ENCODE measurements at regions not wholly inside any gene's neighbourhood (a gene's known extent, or its start where the extent isn't known, plus 50 kb on each side); places are given as distances from the start of the nearest gene placed in this dataset.
"Not testable (repeated sequence)": the region's sequence is repeated elsewhere in the genome, so short reads cannot be mapped to it uniquely, and the experiment has no call there.

DNA sequence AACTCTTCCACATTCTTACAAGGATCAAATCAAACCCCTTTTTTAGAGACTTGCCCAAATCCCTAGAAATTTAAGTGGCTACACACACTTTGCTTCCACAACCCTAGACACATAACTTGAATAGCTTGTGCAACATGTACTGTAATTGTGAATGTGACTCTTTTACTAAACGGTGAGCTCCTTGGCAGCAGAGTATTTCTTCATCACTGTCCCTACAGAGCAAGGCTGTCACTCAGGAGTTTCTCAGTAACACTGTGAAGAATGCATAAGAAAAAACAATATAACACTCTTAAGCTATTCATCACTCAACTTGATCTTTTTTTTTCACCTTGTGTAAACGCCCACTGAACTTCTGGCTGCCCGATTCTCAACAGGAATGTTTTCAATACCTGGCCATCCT, 53.8 kb upstream of the ADAMTS18 start:
- Mint-ChIP-seq H3K4me1 (no peaks in the 10 kb centered on the region), H3K27ac (no peak overlapping the region), H3K9me3 (peaks cover 2% of the 10 kb centered on the region), H3K27me3 (no peaks in the 10 kb centered on the region), H3K36me3 (no peaks in the 10 kb centered on the region), H3K4me3 (no peak overlapping the region)
- no peak for DNase-seq
- CTCF ChIA-PET, result no interaction called here

DNA sequence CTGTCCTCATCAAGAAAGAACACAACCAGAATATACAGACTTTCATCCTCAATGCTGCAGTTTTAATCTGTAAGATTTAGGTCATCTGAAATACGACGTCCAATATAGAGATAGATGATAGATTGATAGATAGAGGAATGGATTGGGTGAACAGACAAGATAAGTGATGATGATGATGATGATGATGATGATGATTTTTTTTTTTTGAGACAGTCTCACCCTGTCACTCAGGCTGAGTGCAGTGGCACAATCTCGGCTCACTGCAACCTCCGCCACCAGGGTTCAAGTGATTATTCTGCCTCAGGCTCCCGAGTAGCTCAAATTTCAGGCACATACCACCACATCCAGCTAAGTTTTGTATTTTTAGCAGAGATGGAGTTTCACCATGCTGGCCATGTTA, 56.3 kb upstream of the ADAMTS18 start:
- Mint-ChIP-seq H3K4me3 (no peak overlapping the region), H3K27me3 (no peaks in the 10 kb centered on the region), H3K36me3 (no peaks in the 10 kb centered on the region), H3K27ac (no peak overlapping the region), H3K4me1 (no peaks in the 10 kb centered on the region), H3K9me3 (peaks cover 2% of the 10 kb centered on the region)
- DNase-seq, result no peak
- CTCF ChIA-PET, result no interaction called here

DNA sequence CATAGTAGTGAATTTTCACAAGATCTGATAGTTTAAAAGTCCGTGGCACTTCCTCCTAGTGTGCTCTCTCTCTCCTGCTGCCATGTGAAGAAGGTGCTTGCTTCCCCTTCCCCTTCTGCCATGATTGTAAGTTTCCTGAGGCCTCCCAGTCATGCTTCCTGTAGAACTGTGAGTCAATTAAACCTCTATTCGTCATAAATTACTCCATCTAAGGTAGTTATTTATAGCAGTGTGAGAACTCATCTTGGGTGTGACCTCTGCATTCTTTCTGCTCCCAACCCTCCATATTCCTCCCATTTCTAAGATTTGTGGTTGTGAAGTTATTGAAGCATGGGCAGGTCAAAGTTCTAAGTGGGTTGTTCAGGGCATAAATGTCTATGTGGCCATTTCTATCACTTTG, 62.1 kb upstream of the ADAMTS18 start:
- H3K4me1 Mint-ChIP-seq, result no peaks in the 10 kb centered on the region

DNA sequence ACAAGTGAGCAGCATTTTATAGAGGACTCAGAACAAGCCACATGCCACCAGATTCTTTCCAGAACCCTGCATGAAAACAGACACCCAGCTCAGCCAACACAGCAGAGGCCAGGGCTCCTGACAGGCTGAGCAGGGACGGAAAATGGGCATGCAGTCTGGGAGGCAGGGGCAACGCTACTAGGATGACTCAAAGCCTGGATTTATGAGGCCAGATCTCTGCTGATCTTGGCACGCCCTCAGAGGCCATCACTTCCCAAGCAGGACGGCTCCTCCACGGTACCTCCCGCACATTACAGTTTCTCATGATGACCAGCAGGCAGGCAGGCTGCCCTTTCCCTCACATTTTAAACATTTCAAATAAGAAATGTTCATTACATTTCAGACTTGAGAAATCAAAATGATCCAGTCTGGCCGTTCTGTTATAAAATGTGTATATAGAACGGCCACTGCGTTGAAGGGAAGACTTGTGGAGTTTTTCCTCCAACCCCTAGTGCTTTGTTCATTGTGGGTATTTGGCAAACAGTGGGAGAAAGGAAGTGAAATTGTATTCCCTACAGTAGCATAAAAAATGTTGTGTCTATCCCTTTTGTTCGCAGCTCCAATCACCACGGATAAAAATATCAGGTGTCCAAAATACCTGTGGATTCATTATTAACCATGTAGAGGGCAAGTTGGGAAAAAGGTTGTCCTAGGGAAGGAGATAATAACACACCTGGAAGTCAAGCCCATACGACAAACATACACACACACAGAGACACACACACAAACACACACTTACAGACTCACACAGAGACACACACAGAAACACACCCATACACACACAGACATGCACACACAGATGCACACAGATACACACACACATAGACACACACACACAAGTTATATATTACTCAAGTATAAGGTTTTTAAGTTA, 64.8 kb upstream of the ADAMTS18 start:
- DNase-seq, result no peak
- Mint-ChIP-seq H3K4me3 (no peak overlapping the region), H3K4me1 (no peaks in the 10 kb centered on the region), H3K27ac (no peak overlapping the region), H3K27me3 (no peaks in the 10 kb centered on the region), H3K9me3 (no peaks in the 10 kb centered on the region), H3K36me3 (no peaks in the 10 kb centered on the region)
- CTCF ChIA-PET, result no interaction called here

More for the DNA sequence above, 62.1 kb upstream of the ADAMTS18 start:
- Mint-ChIP-seq H3K9me3 (no peaks in the 10 kb centered on the region), H3K27ac (no peak overlapping the region), H3K36me3 (no peaks in the 10 kb centered on the region), H3K27me3 (no peaks in the 10 kb centered on the region), H3K4me3 (no peak overlapping the region)
- CTCF ChIA-PET, result no interaction called here
- DNase-seq, result no peak

DNA sequence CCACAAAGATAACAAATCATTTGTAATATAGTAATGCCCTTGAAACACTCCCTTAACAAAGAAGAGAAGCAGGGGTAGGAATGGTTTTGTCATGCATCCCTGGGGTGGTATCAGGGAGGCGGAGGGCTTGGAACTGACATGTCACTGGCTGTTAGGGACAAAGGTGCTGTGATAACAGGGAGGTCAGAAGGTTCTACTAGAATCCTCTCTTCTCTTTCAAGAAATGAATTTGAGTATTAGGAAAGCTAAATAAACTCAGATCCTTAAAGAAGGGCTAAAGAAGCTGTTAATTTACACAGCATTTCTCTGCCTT, 65.4 kb upstream of the ADAMTS18 start:
- CTCF ChIA-PET, result no interaction called here
- DNase-seq, result no peak
- Mint-ChIP-seq H3K36me3 (no peaks in the 10 kb centered on the region), H3K4me1 (no peaks in the 10 kb centered on the region), H3K27ac (no peak overlapping the region), H3K9me3 (no peaks in the 10 kb centered on the region), H3K27me3 (no peaks in the 10 kb centered on the region), H3K4me3 (no peak overlapping the region)

DNA sequence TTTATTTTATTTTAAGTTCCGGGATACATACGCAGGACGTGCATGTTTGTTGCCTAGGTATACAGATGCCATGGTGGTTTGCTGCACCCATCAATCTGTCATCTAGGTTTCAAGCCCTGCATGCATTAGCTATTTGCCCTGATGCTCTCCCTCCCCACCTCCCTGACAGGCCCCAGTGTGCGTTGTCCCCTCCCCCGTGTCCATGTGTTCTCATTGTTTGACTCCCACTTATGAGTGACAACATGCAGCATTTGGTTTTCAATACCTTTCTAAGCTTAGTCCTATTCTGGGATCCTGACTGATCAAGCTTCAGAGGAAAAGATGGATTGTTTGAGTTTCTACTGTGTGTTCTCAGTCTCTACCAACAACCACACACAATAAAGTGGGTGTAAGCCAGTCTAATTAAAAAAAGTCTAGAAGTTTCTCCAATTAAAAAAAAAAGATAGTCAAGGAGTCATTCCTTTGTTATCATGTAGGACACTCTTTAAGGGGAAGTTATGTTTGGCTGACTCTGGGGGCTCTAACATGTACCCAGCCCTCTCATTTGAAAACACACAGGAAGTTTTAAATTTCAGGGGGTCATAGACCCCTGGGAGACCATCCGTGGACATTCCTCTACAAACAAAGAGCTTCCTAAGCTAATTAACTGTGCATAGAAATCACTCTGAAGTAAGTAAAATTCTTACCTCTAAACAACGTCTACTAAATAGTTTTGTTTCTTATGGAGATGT, 66.3 kb upstream of the ADAMTS18 start:
- Mint-ChIP-seq H3K36me3 (no peaks in the 10 kb centered on the region), H3K4me1 (no peaks in the 10 kb centered on the region), H3K27ac (no peak overlapping the region), H3K27me3 (no peaks in the 10 kb centered on the region), H3K9me3 (no peaks in the 10 kb centered on the region), H3K4me3 (no peak overlapping the region)
- CTCF ChIA-PET, result no interaction called here
- no peak for DNase-seq

DNA sequence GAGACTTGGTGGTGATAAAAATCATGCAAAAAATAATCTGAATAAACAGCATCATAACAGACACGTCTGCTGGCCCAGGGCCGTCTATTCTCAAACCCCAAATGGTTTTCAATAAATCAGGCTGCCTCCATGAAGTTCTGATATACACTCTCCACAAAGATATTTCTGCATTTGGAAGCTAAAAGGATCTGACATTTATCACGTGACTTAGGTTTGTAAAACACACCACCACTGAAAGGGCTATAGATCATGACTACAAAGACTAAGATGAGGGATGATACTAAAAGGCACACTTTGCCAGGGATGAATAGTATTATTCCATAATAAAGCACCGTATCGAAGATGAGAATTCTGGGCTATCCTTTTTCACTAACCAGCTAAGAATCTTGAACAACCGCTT, 67.6 kb upstream of the ADAMTS18 start:
- no peaks in the 10 kb centered on the region for H3K4me1 Mint-ChIP-seq
- no peaks in the 10 kb centered on the region for H3K27me3 Mint-ChIP-seq
- no peak for DNase-seq
- H3K4me3 Mint-ChIP-seq, result no peak overlapping the region
- H3K9me3 Mint-ChIP-seq, result no peaks in the 10 kb centered on the region
- no peaks in the 10 kb centered on the region for H3K36me3 Mint-ChIP-seq
- CTCF ChIA-PET, result no interaction called here
- H3K27ac Mint-ChIP-seq, result no peak overlapping the region

DNA sequence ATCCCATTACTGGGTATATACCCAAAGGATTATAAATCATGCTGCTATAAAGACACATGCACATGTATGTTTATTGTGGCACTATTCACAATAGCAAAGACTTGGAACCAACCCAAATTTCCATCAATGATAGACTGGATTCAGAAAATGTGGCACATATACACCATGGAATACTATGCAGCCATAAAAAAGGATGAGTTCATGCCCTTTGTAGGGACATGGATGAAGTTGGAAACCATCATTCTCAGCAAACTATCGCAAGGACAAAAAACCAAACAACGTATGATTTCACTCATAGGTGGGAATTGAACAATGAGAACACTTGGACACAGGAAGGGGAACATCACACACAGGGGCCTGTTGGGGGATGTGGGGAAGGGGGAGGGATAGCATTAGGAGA, 71.7 kb upstream of the ADAMTS18 start:
- H3K27me3 Mint-ChIP-seq, H3K27ac Mint-ChIP-seq, H3K36me3 Mint-ChIP-seq, DNase-seq, H3K4me1 Mint-ChIP-seq, CTCF ChIA-PET, H3K4me3 Mint-ChIP-seq, H3K9me3 Mint-ChIP-seq: not testable (repeated sequence)

DNA sequence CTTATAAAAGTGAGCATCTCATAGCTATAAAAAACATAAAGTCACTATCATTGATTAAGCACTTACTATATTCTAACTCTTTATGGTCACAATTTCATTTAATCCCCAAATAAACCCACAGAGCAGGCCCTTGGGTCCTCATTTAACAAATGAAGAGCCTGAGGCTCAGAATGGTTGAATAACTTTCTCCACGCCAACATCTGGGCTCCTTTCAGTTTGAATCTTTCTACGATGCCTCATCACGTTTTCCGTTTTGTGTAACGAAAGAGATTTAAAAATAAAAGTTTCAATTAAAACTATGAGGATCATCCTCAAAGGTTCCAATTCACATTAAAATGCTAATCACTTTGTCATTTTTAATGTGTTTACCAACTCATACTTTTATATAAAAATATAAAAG, 74.2 kb upstream of the ADAMTS18 start:
- H3K9me3 Mint-ChIP-seq, result no peaks in the 10 kb centered on the region
- no peaks in the 10 kb centered on the region for H3K4me1 Mint-ChIP-seq
- DNase-seq, result no peak
- H3K4me3 Mint-ChIP-seq, result no peak overlapping the region
- H3K27me3 Mint-ChIP-seq, result no peaks in the 10 kb centered on the region
- no peaks in the 10 kb centered on the region for H3K36me3 Mint-ChIP-seq
- no peak overlapping the region for H3K27ac Mint-ChIP-seq
- CTCF ChIA-PET, result no interaction called here

DNA sequence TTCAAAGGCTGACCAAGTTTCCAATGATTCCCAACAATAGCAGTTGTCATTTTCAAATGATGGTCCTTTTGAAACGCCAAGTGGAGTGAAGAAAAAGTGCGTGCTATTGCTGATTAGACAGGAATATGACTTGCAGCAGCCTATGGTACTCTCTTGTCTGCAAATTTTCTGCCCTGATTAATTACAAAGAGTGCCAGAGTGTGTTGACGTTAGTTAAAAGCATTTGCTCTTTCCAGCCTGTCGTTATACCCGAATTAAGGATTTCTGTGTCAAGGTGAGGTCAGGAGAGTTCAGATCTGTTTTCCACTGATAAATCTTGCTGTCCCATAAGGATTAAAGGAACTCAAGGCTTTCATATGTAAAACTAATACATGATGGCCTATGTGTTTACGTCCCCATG, 75.0 kb upstream of the ADAMTS18 start:
- H3K27me3 Mint-ChIP-seq, result no peaks in the 10 kb centered on the region
- H3K4me3 Mint-ChIP-seq, result no peak overlapping the region
- H3K4me1 Mint-ChIP-seq, result no peaks in the 10 kb centered on the region
- H3K9me3 Mint-ChIP-seq, result no peaks in the 10 kb centered on the region
- H3K27ac Mint-ChIP-seq, result no peak overlapping the region
- no peak for DNase-seq
- CTCF ChIA-PET, result no interaction called here
- H3K36me3 Mint-ChIP-seq, result no peaks in the 10 kb centered on the region

DNA sequence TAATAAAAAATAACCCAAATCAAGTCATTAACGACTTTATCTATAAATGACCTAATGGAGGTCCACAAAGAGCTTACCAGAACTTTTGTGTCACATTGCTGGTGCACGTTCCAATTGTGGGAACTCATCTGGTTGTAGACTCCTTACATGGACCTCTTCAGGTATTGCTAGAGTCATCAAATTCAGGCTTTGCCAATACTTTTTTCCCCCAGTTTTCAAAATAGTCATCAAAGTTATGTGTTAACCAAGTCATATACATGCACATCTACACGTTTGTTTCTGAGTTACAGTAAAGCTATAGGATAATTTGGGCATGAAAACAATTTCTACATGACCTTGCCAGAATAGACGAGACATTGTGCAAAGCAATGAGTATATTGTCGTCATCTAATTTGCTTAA, 76.2 kb upstream of the ADAMTS18 start:
- Mint-ChIP-seq H3K9me3 (no peaks in the 10 kb centered on the region), H3K27ac (no peak overlapping the region), H3K36me3 (no peaks in the 10 kb centered on the region), H3K4me3 (no peak overlapping the region), H3K4me1 (no peaks in the 10 kb centered on the region), H3K27me3 (no peaks in the 10 kb centered on the region)
- no peak for DNase-seq
- CTCF ChIA-PET, result no interaction called here

DNA sequence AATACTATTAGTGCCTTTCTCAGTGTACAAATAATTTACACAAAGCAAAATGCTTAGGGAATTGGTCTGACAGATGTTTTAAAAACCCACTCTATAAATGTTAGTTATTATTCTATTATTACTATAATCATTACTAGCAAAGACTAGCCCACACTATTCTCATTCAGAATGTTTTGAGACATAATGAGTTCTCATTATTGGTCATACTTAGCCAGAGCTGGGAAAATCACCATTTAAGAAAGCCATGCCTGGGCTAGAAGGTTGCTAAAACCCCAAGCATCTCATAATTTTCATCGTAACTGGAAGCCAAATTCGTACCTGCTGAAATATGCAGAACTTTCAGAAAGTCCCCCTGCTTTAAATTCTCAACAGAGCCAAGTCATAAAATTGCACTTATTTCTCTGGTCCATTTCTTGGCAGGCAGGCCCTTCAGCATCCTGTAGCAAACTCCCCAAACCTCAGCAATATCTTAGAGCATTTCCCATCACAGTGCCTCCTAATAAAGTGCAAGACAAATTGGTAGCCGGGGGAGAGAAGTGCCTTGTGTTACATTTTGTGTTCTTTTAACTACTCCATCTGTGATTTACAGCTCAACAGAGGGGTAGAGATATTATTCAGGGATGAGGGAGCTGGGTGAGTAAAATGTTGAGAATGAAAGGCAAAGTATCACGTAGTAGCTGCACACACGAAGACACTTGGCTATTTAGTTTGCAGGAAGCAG, 79.8 kb upstream of the ADAMTS18 start:
- no peaks in the 10 kb centered on the region for H3K27me3 Mint-ChIP-seq
- no peak overlapping the region for H3K4me3 Mint-ChIP-seq
- no peak for DNase-seq
- H3K27ac Mint-ChIP-seq, result no peak overlapping the region
- CTCF ChIA-PET, result no interaction called here
- no peaks in the 10 kb centered on the region for H3K9me3 Mint-ChIP-seq
- no peaks in the 10 kb centered on the region for H3K36me3 Mint-ChIP-seq
- H3K4me1 Mint-ChIP-seq, result no peaks in the 10 kb centered on the region

DNA sequence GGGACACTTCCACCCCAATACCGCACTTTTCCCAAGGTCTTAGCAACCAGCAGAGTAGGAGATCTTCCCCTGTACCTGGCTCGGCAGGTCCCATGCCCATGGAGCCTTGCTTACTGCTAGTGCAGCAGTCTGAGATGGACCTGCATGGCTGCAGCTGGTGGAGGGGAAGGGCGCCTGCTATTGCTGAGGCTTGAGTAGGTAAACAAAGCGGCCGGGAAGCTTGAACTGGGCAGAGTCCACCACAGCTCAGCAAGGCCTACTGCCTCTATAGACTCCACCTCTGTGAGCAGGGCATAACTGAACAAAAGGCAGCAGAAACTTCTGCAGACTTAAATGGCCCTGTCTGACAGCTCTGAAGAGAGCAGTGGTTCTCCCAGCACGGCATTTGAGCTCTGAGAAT, 90.4 kb upstream of the ADAMTS18 start:
- H3K4me3 Mint-ChIP-seq, H3K27ac Mint-ChIP-seq, DNase-seq, H3K4me1 Mint-ChIP-seq, H3K36me3 Mint-ChIP-seq, CTCF ChIA-PET, H3K27me3 Mint-ChIP-seq: not testable (repeated sequence)
- H3K9me3 Mint-ChIP-seq, result peaks cover 11% of the 10 kb centered on the region

DNA sequence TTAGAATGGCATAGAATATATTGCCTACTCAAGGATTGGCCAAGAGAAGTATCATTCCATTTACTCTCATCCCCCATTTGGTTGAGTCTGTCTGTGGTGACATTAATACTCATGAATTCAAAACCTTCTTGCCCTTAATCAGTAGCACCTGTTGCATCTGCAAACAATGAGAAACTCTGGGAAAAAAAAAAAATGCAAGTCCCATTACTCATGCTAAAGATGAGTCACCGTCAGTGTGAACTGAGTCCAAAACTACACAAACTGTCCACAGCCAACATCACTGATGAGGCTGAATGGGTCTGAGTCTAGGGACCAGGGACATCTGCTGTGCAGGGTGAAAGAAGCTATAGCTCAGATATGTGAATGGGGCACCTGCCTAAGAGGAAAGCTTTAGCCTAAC, 96.9 kb upstream of the ADAMTS18 start:
- H3K27me3 Mint-ChIP-seq, result no peaks in the 10 kb centered on the region
- CTCF ChIA-PET, result no interaction called here
- no peaks in the 10 kb centered on the region for H3K9me3 Mint-ChIP-seq
- no peak overlapping the region for H3K27ac Mint-ChIP-seq
- no peaks in the 10 kb centered on the region for H3K36me3 Mint-ChIP-seq
- DNase-seq, result no peak
- no peaks in the 10 kb centered on the region for H3K4me1 Mint-ChIP-seq
- no peak overlapping the region for H3K4me3 Mint-ChIP-seq

DNA sequence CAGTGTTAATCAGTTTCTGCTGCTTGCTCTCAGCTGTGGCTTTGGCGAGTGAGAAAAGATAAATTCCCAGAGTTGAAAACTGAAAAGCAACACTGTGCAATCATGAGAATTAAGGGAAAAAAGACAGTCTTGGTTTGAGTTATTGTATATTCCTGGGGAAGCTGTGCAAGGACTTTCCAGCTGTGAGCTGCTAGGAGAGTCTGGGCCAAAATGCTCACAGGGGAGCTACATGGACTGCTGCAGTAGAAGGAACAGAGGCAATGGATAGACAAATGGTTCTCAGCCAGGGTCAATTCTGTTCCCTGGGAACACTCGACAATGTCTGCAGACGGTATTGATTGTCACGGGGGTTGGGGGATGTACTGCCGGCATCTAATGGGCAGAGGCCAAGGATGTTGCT, 102.0 kb upstream of the ADAMTS18 start:
- no peaks in the 10 kb centered on the region for H3K27me3 Mint-ChIP-seq
- no peak overlapping the region for H3K4me3 Mint-ChIP-seq
- H3K36me3 Mint-ChIP-seq, result no peaks in the 10 kb centered on the region
- no peaks in the 10 kb centered on the region for H3K9me3 Mint-ChIP-seq
- no peak overlapping the region for H3K27ac Mint-ChIP-seq
- CTCF ChIA-PET, result no interaction called here
- no peaks in the 10 kb centered on the region for H3K4me1 Mint-ChIP-seq
- DNase-seq, result no peak
